NCI-H748 treated with DMSO at 0.1 percent for 48 hours (cell line): ENCODE measurements at regions not wholly inside any gene's neighbourhood (a gene's known extent, or its start where the extent isn't known, plus 50 kb on each side); places are given as distances from the start of the nearest gene placed in this dataset.

Experiments used
- DNase-seq: peaks from one replicate; lab custom pipeline; 2025; lab: John Stamatoyannopoulos, UW

DNA sequence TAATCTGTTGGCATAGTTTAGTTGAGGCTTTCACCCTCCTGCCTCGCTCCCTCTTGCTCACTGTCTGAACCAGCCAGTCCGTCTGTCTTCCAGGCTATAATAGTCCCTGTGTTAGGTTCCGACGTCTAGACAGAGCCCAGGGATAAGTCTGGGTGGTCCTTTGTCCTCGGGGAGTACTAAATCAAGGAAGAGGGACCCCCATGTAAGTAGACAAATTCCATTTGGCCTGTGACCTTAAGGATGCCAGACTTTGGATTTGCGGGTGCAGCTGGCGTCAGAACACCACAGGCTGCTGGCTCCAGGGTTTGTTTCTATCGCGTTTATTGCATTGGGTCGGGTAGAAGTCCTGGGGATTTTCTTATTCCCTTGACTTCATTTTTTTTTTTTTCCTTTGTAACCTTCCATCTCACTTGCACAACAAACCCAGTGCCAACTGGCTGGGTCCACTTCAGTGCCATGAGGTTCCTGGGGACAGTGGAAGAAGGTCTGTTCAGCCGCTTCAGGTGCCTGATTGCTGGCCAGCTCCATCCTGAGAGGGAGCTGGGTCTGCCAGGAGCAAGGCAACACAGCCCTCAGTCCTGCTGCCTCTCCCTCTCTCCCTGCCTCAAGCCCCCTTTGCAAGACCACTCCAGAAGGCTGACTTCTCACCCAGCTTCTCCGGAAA, 95.4 kb upstream of the KLHL25 start:
- DNase-seq, result no peak

DNA sequence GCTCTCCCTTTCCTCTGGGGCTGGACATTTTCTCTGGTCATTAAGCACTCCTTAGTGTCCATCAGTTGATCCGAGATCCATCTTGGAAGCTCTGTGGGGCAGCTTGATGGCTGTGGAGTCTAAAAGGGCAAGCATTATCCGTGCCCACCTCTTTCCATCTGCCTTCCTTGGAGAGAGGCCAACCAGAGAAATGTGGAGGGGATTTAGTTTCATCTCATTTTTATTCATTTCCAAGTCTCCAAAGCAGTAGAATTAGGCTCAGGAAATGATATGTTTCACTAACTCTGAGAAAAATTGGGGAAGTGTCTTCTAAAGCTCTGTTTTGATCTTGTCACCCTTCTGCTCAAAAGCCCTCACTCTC, 95.9 kb upstream of the KLHL25 start:
- no peak for DNase-seq

DNA sequence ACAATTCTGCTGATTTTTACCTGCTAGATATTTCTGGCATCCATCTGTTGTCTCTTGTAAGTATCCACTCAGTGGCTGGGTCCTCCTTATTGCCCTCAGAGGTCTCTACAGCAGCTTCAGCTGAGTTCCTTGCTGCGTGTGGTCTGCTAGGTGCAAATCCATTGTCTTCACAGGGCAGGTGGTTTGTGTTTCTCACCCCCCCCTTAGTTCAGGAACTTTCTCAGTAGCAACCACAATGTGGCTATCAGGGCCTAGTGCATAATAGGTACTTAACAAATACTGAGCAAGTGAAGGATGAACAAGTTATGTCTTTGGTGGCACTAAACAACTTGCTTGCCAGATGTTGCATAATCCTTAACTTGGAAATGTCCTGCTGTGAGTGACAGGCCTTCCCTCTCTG, 96.7 kb upstream of the KLHL25 start:
- no peak for DNase-seq

DNA sequence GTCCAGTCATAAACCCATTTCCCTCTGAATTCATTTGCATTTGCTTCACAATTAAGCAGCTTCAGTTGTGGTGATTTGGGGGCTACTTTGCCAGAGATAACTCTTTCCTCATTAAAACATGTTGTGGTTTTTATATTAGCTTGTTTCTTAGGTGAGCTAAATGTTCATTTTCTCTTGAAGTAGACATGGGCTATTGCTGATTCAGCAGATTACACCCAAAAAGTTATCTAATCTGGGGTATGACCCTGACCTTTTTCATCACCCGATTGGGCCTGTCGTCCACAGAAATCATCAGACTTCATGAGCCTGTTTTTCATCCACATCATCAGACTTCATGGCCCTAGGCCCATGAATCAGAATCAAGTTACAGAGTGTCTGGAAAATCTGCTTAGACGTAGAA, 97.5 kb upstream of the KLHL25 start:
- DNase-seq, result no peak

DNA sequence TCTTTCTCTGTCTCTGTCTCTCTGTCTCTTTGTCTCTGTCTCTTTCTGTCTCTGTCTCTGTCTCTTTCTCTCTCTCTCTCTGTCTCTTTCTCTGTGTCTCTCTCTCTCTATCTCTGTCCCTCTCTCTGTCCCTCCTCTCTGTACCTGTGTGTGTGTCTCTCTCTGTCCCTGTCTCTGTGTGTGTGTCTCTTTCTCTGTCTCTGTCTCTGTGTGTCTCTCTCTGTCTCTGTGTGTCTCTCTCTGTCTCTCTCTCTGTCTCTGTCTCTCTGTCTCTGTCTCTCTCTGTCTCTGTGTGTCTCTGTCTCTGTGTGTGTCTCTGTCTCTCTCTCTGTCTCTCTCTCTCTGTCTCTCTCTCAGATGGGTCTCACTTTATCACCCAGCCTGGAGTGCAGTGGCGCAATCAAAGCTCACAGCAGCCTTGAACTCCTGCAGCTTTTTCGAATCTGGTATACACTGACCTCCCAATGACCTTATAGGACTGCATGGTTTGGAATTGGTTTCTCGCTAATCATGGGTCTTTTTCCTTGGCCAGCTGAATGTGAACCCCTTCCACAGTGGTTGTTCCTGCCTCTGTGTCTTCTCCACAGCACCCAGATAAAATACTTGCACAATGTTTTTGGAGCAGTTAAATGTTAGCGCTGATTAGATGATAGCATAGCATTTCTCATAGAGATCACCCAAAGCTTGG, 102.6 kb upstream of the KLHL25 start:
- DNase-seq, result no peak

DNA sequence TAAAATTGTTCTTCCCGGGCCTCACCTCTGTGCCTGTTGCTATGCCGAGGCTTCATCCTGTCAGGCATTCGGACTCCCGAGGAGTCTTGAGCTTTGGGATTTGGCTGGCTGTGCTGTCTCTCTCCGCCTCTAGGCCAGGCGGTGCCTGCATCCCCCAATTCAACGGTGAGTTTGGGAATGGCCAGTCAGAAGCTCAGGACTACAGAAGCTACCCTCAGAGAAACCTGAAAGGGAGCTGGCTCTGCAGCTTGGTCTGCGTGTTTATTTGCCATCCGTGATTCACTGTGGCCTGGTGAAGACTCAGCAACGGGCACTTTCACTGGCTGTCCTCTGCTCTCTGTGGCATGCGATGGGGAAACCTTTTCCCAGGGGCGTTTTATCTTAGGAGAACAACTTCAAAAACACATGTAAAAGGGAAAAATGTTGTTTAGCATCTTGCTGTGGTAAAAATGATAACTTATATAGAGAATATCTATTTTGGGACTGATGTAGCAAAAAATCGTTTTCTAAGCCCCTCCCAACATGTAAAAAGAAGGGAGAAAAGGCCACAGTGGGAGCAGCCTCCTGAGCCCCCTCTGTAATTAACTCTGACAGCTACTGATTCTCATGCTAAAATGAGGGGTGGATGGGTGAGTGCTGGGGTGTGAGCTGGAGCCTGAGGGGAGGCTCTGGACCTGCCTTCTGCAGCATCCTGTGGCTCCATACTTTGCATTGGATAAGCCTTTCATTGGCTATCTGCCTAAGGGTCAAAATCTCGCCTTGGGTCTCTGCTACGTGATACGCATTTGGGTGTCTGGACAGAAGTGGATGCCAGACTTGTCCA, 103.4 kb upstream of the KLHL25 start:
- DNase-seq, result no peak

DNA sequence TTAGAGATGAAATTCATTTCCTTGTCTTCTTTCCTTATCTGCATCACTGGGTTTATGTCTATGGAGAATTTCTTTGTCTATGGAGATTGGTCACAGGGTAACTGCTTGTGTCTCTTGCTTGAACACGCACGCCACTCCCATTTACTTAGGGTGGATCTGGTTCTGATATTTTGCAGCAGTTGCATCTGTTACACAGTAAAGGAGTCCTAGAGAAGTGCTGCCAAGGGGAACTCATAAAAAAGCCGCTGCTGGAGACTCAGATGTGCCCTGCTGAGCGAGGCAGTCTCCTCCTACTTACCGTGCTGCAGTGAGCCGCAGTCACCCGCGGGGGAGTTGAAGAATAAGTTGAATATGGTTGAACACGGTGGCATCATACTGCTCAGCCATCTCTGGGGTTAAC, 105.2 kb upstream of the KLHL25 start:
- no peak for DNase-seq

DNA sequence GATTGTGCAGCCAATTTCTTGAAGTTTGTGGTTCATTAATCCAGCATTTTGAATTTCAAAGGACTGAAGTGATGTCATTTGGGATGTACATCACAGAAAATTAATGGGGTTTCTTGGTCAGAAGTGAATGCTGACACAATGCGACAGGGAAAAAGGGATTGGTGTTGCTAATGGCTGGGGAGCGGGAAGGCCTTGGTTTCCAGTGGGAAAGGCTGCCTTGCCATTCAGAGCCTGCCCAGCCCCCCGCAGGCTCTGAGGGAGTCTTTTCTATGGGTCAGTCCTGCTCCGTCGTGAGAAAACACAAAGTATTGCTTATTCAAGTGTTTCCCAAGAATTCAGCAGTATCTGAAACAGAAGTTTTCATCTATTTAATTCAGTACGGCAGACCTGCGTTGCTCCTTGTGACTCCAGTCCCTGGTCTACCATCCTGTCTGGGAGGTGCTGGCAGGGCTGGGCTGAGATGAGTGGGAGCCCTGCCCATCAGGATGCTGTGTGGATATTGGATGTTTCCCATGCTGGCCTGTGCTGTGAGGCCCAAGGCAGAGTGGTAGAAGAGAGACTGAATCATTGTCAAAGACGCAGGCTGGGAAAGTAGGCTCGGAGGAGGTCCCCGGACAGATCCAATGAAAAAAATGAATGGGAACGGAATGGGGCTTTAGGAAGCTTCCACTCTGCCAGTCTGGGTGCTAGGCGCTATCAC, 111.2 kb upstream of the KLHL25 start:
- no peak for DNase-seq

DNA sequence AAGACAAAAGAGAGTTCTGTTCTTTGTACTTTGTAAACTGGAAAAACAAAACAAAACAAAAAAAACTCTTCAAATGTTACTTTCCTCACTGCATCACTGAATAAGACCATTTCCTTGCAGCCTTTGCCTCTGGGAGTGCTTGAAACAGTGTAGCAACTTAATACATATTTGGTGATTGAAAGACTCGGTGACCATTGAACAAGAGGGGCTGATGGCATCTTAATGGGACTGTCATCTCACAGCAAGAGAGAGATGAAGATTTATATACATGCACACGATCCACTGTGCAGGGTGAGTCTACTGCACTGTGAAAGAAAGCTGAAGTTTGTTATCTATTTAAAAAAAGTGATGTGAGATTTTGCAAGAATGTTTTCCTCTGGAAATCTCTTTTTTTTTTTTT, 111.9 kb upstream of the KLHL25 start:
- DNase-seq, result no peak

DNA sequence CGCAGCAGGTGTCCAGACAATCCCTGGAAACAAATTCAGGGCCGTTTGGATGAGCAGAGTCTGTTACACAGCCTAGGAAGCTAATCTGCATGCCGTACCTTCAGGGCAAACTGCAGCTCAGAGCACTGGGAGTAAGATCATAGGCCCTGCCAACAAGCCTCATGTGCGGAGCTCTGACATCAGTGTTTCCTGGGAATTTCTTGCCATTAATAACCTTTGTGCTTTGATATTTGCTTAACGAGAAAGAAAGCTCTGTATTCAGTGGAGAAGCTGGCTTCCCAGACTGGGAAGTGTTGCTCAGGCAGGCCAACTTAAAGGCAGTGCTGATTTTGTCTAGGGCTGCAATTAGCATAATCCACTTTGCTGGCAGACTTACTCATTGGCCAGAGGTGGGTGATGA, 116.1 kb upstream of the KLHL25 start:
- no peak for DNase-seq

DNA sequence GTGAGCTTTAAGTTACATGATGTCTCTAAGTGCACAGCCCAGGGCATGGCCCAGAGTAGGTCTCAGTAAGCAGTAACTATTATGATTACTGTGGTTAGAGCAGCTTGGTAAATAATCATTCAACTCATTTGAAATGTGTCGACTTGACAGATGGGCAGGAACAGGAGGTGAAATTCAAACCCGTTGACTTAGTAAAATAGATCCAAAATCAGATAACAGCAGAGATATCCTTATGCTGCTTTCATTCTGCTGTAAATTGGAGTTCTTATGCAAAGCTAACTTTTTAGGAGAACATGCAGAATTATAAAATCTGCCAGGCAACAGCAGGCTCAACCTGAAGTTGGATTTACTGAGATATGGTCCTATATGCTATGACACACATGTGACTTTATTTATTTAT, 118.7 kb upstream of the KLHL25 start:
- no peak for DNase-seq

DNA sequence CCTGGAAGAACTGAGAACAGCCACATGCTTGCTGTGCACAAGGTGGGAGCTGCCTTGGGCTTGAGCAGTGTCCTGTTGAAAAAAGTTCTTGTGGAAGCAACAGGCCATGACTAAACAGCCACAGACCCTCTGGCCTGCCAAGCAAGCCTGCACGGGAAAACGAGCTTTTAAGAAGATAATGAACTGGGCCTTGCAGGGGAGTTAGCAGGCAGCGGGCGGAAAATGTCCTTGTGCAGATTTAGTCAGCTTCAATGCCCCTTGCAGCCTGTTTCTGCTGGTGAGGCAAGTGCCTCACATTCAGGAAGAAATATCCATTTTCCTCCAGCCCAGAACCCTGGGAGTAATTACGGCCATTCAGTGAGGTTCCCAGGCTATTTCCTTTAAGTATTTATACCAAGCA, 126.2 kb upstream of the KLHL25 start:
- no peak for DNase-seq

DNA sequence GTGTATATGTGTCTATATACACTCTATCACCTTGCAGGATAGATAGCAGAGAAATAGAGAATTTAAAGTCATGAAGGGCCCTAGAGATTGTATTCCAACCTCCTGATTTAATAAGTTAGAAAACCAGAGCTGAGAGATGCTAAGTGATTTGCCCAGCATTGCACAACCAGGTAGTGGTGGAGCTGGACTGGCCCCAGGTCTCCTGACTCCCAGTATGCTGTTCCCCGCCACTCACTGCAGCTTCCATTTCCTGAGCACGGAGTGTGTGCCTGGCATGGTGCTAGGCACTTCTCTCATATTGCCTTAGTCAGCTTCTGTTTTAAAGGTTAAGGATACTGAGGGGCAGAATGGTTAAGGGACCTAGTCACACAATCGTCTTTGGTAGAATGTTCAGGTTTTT, 129.4 kb upstream of the KLHL25 start:
- no peak for DNase-seq

DNA sequence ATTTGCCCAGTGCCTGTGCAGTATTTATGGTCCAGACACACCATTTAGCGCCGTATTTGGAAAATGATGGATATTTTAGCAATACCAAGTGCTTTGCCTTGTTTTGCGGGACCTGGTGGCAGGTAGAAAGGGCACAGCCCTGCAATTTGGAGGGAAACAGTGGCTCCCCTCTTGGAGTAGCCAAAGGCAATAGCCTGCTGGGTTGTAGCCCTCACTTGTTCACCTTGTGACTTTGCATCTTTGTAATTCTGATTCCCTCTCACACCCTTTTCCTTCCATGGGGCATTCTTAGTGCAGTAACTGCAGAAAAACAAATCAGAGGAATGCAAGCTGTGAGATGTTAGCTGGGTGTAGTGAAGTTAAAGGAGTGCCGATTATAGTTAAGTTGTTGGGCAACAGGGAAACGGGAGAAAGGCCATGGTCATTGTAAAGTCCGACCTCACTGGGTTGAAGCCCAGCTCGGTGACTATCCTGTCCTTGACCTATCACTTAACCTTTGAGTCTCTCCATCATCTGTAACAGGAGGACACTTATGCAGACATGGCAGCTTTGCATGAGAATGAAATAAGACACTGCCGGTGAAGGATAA, 131.0 kb upstream of the KLHL25 start:
- no peak for DNase-seq

DNA sequence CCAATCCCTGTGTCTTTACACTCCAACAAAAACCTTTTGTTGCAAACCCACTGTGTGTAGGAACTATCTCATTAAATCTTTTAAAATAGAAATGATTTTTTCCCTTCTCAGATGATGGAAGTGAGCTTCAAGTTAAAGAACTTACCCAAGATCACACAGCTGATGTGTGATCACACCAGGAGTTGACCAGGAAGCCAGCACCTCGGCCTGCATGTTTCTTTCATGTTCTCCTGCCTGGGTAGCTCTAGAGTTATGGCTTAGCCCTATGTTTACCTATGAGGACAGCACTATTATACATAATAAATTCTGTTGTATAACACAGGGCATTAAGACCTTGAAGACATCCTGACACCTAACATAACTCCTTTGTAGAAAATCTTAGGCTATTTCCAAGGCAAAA, 132.1 kb upstream of the KLHL25 start:
- no peak for DNase-seq

DNA sequence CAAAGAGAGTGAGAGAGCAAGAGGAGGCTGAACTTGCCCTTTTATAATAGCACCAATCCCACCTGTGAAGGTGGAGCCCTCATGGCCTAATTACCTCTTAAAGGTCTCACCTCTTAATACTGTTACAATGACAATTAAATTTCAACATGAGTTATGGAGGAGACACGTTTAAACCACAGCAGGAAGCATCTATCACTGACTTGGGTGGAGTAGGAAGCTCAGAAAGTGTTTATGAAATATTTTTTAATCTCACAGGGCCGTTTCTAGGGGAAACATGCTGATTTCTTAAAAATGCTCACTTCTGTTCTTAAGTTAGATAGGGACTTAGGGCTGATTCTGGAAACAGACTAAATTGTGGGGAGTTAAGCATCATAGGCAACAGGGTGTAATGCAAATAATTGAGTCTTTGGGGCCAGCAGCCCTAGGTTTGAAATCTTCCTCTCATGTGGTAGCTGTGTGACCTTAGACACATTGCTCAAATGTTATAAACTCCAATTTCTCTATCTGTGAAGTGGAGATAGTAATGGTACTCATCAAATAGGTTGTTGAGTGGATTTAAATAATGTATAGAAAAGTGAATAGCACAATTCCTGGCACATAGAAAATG, 133.3 kb upstream of the KLHL25 start:
- no peak for DNase-seq

DNA sequence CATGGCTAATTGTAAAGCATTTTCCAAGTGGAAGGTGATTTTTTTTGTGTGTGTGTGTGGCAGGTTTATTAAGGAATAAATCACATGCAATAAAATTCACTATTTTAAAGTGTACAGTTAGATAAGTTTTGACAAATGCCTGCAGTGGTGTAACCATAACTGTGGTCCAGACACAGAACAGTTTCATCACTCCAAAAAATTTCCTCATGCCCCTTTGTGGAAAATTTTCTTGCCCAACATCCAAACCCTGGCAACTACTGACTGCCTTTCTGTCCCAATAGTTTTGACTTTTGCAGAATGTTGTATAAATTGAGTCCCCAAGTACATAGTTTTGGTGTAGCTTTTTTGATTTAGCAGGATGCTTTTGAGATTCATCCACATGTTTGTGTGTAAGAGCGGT, 135.1 kb upstream of the KLHL25 start:
- no peak for DNase-seq

DNA sequence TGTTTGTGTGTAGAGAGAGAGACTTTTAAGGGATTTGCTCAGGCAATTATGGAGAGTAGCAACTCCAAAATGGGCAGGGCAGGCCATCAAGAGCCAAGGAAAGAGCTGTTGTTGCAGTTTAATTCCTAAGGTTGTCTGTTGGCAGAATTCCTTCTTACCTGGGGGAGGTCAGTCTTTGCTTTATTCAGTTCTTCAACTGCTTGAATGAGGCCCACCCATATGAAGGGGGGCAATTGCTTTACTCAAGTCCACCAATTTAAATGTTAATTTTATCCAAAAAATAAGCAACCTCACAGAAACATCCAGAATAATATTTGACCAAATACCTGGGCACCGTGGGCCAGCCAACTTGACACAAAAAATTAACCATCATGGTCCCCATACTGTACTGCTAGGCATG, 137.7 kb upstream of the KLHL25 start:
- DNase-seq, result no peak

DNA sequence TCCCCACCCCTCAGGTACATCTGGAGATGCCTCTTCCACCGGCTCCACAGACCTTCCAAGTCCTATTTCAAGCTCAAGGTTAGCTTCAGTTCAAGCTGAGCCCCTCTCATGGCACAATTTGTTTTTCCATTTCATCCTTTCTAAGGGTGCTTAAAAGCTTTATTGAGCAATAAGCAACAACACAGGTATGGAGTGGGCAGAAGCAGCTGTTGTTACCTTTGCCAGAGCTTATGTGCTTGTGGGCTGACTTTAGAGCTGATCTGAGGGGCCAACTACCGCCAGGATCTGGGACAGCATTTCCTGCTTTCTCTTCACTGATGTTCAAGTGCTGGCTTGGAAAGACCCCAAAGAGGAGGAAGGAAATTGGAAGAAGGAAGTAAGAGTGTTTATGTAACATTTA, 140.0 kb upstream of the KLHL25 start:
- DNase-seq, result no peak

DNA sequence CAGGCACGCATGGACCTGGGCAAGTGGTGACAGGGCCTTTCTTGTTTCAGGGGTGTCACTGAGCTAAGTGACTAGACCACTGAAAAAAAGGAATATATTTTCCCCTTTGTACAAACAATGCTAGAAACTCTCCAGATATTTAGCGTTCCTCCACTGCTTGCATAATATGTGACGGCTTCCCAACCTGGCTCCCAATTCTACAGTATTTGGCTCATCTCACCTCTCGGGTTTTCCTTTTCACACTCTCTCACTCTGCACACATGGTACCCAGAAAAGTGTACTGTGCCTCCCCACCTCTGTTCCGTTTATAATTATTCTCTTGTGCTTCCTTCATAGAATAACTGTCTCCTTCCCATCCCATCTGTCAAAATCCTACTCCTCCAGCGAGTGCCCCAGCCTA, 140.5 kb upstream of the KLHL25 start:
- no peak for DNase-seq

DNA sequence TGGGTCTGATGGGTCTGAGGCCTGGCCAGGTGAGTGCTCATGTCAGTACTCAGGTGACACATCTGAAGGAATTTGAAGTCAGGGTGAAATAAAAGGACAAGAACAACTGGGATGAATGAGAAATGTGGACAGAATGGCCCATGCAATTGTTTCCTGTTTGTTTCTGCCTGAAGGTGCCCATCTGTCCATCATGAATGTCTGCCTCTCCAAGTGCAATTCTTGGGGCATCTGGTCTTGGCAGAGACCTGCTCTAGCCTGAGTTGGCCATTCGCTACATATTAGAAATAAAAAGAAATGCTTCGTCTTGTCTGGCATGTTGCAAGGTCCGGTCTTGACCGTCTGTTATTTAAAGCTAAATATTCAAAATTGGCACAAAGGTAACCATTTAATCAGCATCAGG, 142.0 kb upstream of the AGBL1 start:
- DNase-seq, result no peak
